GM12878 (cell line): ENCODE measurements at regions not wholly inside any gene's neighbourhood (a gene's known extent, or its start where the extent isn't known, plus 50 kb on each side); places are given as distances from the start of the nearest gene placed in this dataset.

ENCODE experiments used
- POLR2A ChIP-seq: IDR thresholded peaks from 2 replicates; pipeline ENCODE4 v1.6.1; 2011; ENCODE audit warnings: low read depth, mild to moderate bottlenecking, low read length
- SP1 ChIP-seq: IDR thresholded peaks from one replicate; pipeline ENCODE4 v1.6.1; 2011; ENCODE audit warnings: low read depth, low read length
- TF ChIP-seq, protein P1 (sequence below), 3 experiments: IDR thresholded peaks in 2 of 3; conservative IDR thresholded peaks in 1 of 3; 2 replicates each; pipeline ENCODE4 v1.5.1; 2011; ENCODE audit warnings: low read depth in 3 of 3, low read length in 3 of 3, mild to moderate bottlenecking in 3 of 3, control low read depth in 2 of 3, moderate library complexity in 2 of 3, inconsistent platforms in 1 of 3, mixed read lengths in 1 of 3; ENCODE audit not compliant: control insufficient read depth in 2 of 3, insufficient read depth in 1 of 3; ENCODE audit errors: extremely low read depth in 1 of 3
- TF ChIP-seq, protein P2 (sequence below): IDR thresholded peaks from 2 replicates; pipeline ENCODE4 v1.6.1; 2011; ENCODE audit warnings: low read depth, low read length, improper control_type of control experiment, borderline replicate concordance

DNA sequence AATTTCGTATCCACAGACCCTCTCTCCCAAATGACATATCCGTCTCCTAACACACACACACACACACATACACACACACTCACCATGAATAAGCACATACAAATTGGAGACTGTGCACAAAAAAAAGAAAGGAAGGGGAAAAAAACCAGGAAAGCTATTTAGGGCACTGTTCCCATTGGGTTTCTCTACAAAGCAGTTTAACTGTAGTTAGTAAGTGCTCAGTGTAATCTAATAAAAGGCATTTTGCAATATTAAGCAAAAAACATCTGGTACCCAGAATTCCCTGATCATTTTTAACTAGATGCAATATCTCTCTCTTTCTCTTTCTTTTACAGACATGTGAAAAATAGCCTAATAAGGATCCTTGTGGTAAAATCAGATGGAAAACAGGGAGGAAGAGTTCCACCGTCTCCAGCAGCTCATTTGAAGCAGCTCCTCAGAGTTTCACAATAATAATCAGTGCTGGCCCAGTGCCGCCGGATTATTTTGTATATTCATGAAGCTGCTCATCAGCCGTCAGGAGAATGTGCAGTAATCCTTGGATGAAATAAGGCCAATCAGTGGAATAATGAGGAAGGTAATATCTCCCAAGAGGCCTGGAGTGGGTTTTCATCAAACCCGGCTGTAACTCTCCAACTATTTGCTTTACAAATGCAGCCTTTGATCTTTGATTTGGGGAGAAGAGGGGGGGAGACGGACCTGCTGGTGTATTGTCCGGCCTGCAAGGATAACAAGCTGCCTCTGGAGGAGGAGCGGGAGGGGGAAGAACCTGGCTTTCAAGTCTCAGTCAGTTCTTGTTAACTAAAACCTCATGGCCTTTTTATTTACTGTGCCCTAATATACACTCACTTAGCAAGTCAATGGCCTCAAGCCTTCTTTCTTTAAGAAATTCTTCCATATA lies 227.6 kb upstream of the SMIM21 start:
- TF ChIP-seq, protein P1, sequence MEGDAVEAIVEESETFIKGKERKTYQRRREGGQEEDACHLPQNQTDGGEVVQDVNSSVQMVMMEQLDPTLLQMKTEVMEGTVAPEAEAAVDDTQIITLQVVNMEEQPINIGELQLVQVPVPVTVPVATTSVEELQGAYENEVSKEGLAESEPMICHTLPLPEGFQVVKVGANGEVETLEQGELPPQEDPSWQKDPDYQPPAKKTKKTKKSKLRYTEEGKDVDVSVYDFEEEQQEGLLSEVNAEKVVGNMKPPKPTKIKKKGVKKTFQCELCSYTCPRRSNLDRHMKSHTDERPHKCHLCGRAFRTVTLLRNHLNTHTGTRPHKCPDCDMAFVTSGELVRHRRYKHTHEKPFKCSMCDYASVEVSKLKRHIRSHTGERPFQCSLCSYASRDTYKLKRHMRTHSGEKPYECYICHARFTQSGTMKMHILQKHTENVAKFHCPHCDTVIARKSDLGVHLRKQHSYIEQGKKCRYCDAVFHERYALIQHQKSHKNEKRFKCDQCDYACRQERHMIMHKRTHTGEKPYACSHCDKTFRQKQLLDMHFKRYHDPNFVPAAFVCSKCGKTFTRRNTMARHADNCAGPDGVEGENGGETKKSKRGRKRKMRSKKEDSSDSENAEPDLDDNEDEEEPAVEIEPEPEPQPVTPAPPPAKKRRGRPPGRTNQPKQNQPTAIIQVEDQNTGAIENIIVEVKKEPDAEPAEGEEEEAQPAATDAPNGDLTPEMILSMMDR (IDR thresholded peaks at IDR 0.05 in 2 of 3, conservative IDR thresholded peaks at IDR 0.05 in 1 of 3; ENCODE audit: control insufficient read depth in 2 of 3, extremely low read depth in 1 of 3, insufficient read depth in 1 of 3, low read depth in 3 of 3, low read length in 3 of 3) = no peak
- TF ChIP-seq POLR2A = no peak
- TF ChIP-seq SP1 = no peak
- TF ChIP-seq, protein P2, sequence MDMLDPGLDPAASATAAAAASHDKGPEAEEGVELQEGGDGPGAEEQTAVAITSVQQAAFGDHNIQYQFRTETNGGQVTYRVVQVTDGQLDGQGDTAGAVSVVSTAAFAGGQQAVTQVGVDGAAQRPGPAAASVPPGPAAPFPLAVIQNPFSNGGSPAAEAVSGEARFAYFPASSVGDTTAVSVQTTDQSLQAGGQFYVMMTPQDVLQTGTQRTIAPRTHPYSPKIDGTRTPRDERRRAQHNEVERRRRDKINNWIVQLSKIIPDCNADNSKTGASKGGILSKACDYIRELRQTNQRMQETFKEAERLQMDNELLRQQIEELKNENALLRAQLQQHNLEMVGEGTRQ = no peak
